Osteoblast (primary cell): ENCODE measurements at regions not wholly inside any gene's neighbourhood (a gene's known extent, or its start where the extent isn't known, plus 50 kb on each side); places are given as distances from the start of the nearest gene placed in this dataset.

Experiments
- DNase-seq: peaks from one replicate; pipeline ENCODE4 v3.0.0; 2011; ENCODE audit warnings: low spot score, mixed read lengths; ENCODE audit not compliant: insufficient read length; ENCODE audit errors: missing footprints
- H2AFZ ChIP-seq: 2 replicates; pipeline ENCODE4 v1.6.0; 2011; ENCODE audit warnings: mild to moderate bottlenecking, low read length
- H3K27ac ChIP-seq: 2 replicates; pipeline ENCODE4 v1.5.1; 2011; ENCODE audit warnings: mild to moderate bottlenecking, low read depth, low read length, moderate library complexity
- H3K27me3 ChIP-seq: 2 replicates; pipeline ENCODE4 v1.6.0; 2012; ENCODE audit warnings: mild to moderate bottlenecking, control low read depth, inconsistent platforms, low read length, moderate library complexity; ENCODE audit not compliant: insufficient read depth
- H3K36me3 ChIP-seq: 2 replicates; pipeline ENCODE4 v1.5.1; 2011; ENCODE audit warnings: mild to moderate bottlenecking, low read length, control low read depth, moderate library complexity; ENCODE audit not compliant: insufficient read depth
- H3K4me1 ChIP-seq: 2 replicates; pipeline ENCODE4 v1.5.1; 2011; ENCODE audit warnings: mild to moderate bottlenecking, low read length, control low read depth, moderate library complexity; ENCODE audit not compliant: insufficient read depth
- H3K4me2 ChIP-seq: 2 replicates; pipeline ENCODE4 v1.6.0; 2011; ENCODE audit warnings: mild to moderate bottlenecking, low read length; ENCODE audit not compliant: insufficient read depth
- H3K4me3 ChIP-seq: fragments of 200-600 bp; sonication (generic); 3 replicates; pipeline ENCODE4 v1.5.1; 2012; ENCODE audit warnings: mild to moderate bottlenecking, low read length, inconsistent platforms; ENCODE audit not compliant: insufficient read depth
- H3K79me2 ChIP-seq: 2 replicates; pipeline ENCODE4 v1.6.0; 2012; ENCODE audit warnings: mild to moderate bottlenecking, low read length, control low read depth, inconsistent platforms; ENCODE audit not compliant: insufficient read depth
- H3K9me3 ChIP-seq: 2 replicates; pipeline ENCODE4 v1.5.1; 2011; ENCODE audit warnings: low read depth, low read length, control low read depth
- H4K20me1 ChIP-seq: 2 replicates; pipeline ENCODE4 v1.6.0; 2012; ENCODE audit warnings: mild to moderate bottlenecking, low read length, control low read depth; ENCODE audit not compliant: insufficient read depth
- CTCF ChIP-seq: IDR thresholded peaks from 2 replicates; pipeline ENCODE4 v1.5.1; 2011; ENCODE audit warnings: mild to moderate bottlenecking, low read depth, low read length, moderate library complexity; ENCODE audit errors: extremely low read depth

GRCh38 chr3:117302428-117302827 lies 592.8 kb downstream of the TUSC7 start:
- Histone ChIP-seq H3K4me1 (no peaks in the 10 kb centered on the region), H2AFZ (no peak overlapping the region), H3K4me2 (no peak overlapping the region), H3K27ac (no peak overlapping the region), H3K27me3 (no peaks in the 10 kb centered on the region), H3K36me3 (no peaks in the 10 kb centered on the region), H3K79me2 (no peaks in the 10 kb centered on the region), H3K4me3 (no peak overlapping the region), H3K9me3 (no peaks in the 10 kb centered on the region), H4K20me1 (no peaks in the 10 kb centered on the region)
- DNase-seq = no peak
- TF ChIP-seq CTCF = no peak

GRCh38 chr3:117303443-117303842 lies 593.9 kb downstream of the TUSC7 start:
- Histone ChIP-seq H3K9me3 (no peaks in the 10 kb centered on the region), H3K36me3 (no peaks in the 10 kb centered on the region), H2AFZ (no peak overlapping the region), H3K79me2 (no peaks in the 10 kb centered on the region), H3K4me3 (no peak overlapping the region), H3K4me2 (no peak overlapping the region), H3K27ac (no peak overlapping the region), H4K20me1 (no peaks in the 10 kb centered on the region), H3K4me1 (no peaks in the 10 kb centered on the region), H3K27me3 (no peaks in the 10 kb centered on the region)
- no peak for DNase-seq
- no peak for TF ChIP-seq CTCF

GRCh38 chr3:117304681-117305080 lies 595.1 kb downstream of the TUSC7 start:
- Histone ChIP-seq H3K79me2 (no peaks in the 10 kb centered on the region), H3K27ac (no peak overlapping the region), H3K27me3 (no peaks in the 10 kb centered on the region), H3K4me1 (no peaks in the 10 kb centered on the region), H3K4me2 (no peak overlapping the region), H3K4me3 (no peak overlapping the region), H3K36me3 (no peaks in the 10 kb centered on the region), H2AFZ (no peak overlapping the region), H4K20me1 (no peaks in the 10 kb centered on the region), H3K9me3 (no peaks in the 10 kb centered on the region)
- DNase-seq = no peak
- TF ChIP-seq CTCF = no peak

GRCh38 chr3:117305681-117306080 lies 596.1 kb downstream of the TUSC7 start:
- DNase-seq = no peak
- H3K79me2 ChIP-seq = no peaks in the 10 kb centered on the region
- no peak overlapping the region for H3K4me3 ChIP-seq
- H3K9me3 ChIP-seq = no peaks in the 10 kb centered on the region
- H3K27me3 ChIP-seq = no peaks in the 10 kb centered on the region
- no peaks in the 10 kb centered on the region for H3K4me1 ChIP-seq
- H3K27ac ChIP-seq = no peak overlapping the region
- H3K4me2 ChIP-seq = no peak overlapping the region
- H3K36me3 ChIP-seq = no peaks in the 10 kb centered on the region
- H2AFZ ChIP-seq = no peak overlapping the region
- no peak for TF ChIP-seq CTCF
- no peaks in the 10 kb centered on the region for H4K20me1 ChIP-seq
